ENCODE measurements at regions not wholly inside any gene's neighbourhood (a gene's known extent, or its start where the extent isn't known, plus 50 kb on each side); places are given as distances from the start of the nearest gene placed in this dataset.
A peak's percentile ranks its signal among the peaks of the same experiment; 100 is the strongest.
"Not testable (repeated sequence)": the region's sequence is repeated elsewhere in the genome, so short reads cannot be mapped to it uniquely, and the experiment has no call there.

DNA sequence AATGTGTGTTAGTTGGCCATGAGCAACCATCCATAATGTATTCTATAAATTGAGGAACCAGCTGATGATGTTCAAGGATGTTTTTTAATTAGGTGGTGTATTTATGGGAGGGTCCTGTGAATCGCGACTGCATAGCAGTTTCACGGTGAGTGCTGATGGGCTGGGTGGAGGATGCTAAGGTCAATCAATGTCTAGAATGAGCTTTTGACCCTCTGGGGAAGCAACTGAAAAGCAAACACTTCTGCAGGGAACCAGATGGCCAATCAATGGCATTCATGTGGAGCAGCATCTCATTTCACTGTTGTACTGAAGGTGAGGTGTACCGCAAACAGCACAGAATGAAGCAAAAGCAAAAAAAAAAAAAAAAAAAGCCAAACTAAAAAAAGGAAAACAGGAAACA lies 676.1 kb upstream of the TMEM132C start:
- no peak for DNase-seq

DNA sequence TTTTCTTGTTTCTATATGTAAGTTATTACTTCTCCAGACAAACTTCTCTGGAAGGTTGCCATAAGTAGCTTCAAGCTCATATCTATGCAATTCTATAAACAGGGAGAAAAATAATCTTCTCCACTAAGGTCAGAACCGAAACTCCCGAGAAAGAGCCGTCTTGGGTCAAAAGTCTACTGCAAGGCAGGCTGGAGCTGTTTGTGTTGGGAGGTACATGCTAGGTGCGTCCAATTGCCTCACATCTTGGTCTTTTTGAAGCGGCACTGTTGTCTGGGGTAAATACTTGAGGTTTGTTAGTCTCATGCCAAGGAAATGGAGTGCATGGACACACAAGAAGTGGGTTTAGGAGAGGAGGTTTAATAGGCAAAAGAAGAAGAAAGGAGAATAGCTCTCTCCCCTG lies 674.7 kb upstream of the TMEM132C start:
- DNase-seq, result no peak

DNA sequence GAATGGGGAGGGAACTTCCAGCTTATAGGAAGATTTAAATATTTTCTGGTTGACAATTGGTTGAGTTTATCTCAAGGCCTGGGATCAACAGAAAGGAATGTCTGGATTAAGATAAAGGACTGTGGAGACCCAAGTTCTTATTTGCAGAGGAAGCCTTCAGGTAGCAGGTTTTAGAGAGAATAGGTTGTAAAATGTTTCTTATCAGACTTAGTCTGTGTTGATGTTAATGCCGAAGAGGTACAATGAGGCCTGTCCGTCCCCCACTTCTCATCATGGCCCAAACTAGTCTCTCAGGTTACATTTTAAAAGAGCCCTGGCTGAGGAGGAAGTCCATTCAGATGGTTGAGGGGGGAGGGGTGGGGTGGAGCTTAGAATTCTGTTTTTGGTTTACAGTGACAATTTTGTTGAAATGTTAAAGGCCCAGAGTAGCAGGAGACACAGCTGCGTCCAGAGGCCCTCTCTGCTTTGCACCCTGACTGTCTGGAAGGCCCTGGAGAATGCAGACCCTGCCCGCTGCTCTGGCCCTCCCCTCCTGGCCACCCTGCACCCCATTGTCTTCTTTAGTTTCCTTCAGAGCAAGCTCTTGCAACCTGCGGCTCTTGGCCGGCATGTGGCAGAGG lies 672.5 kb upstream of the TMEM132C start:
- no peak for DNase-seq

DNA sequence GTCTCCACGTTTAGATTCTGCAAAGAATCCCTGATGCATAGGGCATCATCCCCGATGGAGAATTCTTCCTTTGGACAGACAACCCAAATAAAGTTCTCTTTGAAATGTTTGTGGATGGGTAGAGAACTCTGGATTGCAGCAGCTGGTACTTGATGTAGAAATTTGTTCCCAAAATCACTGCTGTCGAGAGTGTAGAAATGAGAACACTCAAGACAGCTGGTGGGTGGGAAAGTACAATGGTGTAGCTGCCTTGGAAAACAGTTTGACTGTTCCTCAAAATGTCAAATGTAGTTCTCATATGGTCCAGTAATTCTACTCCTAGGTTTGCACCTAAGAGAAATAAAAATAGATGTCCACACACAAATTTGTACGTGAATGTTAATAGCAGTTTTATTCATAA lies 671.5 kb upstream of the TMEM132C start:
- DNase-seq, result no peak

DNA sequence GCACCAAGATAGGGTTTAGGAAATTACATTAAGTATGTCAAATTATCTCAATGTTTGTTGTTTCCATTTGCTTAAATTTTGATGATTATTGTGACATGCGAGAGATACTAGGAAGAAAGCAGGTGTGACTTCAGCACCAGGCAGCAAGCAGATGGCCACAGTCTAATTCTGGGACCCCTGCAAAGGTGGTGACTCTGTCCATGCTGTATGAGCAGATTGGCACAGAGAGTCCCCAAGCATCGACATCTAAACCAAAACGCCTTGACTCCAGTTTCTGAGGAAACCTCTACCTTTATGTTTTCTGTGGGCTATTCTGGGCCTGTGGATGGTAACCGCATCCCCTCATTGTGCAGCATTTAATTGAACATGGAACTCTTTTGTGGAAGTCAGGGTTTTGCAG lies 670.1 kb upstream of the TMEM132C start:
- DNase-seq, result no peak

DNA sequence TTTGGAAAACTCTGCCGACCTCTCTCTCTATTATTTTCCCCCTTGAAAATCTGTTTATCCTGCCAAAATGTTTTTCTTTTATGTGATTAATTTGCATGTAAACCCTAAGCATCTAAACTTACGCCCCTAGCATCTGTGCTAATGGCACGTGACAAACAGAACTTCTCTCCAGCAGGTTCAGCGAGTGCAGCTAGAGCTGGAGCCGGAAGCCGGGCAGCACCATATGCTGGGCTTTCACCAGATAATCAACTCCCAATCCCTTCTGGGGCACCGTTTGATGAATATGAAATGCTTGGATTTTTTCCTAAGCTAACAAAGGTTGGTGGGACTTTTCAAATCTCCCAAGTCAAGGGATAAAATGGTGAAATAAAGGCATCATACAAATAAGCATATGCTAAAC lies 667.5 kb upstream of the TMEM132C start:
- no peak for DNase-seq

DNA sequence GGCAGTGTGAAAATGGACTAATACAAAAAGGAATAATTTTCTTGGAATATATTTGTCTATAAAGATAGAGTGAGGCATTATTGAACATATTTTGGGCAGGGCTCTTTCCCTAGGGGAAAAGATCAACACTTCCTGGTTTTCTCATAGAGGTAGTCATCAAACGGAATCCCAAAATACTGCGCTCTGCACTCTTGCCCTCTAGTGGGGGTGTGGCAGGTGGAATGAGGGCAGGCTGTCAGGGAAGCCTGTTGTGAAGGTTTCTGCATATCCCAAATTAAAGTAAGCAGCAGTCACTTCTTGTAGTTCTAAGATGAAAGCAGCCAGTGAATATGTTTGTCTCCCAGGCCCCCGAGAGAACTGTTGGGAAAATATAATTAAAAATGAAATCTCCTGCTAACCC lies 666.8 kb upstream of the TMEM132C start:
- no peak for DNase-seq

DNA sequence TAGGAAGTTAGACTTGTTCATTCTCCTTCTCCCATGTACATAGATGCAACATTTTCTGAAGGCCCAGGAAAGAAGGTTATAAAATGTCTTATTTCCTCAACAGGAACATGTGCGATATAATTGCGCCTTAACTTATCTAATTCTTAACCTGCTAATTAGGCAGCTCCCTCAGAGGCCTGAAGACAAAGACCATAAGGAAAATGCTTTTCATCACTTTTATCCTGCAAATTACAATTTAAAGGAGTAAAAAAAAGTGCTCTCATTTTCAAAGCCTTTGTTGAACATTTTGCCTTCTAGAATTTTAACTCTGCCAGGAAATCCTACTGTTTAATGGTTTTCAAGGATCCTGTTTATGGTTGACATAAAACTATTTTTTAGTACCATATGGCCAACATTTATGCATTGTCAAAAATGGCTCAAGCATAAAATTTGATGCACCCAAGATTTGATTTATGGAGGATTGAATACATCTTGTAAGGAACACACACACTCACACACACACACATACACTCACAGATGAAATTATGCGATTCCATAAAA lies 660.4 kb upstream of the TMEM132C start:
- DNase-seq, result no peak

DNA sequence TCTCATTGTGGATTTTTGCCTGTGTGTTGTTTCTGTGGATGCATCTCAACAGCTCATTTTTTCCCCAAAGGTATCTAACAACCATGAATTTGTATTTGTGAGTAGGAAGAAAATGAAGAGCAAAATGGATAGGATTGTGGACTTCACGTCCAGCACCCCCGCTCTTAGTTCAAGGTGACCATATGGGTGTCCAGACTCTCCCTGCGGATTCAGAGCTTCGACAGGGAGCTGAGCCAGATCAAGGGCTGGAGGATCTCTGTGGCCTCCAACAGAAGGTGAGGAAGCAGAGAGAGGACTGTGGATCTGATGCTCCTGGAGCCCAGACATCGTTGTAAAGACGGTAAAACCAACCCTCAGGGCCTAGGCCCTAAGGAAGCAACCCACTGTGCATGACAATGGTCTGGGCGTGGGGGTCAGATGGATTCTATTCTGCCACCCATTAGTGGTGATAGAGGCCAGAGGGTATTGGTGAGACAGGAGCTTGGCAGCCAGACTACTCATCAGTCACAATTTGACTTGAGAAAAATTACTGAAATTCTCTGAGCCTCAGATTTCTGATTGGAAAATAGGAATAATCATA lies 659.7 kb upstream of the TMEM132C start:
- DNase-seq, result no peak

DNA sequence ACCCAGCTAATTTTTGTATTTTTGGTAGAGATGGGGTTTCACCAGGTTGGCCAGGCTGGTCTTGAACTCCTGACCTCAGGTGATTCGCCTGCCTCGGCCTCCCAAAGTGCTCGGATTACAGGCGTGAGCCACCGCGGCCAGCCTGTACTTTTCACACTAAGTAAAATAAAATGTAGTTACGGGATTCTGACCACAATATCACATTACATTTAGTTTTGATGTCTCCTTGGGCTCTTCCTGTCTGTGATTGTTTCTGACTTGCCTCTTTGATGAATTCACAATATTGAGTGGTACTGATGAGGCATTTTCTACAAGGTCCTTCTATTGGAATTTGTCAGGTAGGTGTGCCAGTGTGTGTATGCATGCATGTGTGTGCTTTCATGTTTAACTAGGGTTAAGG lies 658.6 kb upstream of the TMEM132C start:
- DNase-seq, result not testable (repeated sequence)

DNA sequence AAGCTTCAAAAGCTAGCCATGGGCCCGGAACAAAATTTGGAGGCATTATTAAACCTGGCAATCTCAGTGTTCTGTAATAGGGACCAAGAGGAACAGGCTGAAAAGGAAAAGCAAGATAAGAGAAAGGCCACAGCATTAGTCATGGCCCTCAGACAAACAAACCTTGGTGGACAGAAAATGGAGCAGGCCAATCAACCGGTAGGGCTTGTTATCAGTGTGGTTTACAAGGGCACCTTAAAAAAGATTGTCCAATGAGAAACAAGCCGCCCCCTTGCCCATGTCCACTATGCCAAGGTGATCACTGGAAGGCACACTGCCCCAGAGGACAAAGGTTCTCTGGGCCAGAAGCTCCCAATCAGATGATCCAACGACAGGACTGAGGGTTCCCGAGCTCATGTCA lies 653.9 kb upstream of the TMEM132C start:
- DNase-seq, result no peak

DNA sequence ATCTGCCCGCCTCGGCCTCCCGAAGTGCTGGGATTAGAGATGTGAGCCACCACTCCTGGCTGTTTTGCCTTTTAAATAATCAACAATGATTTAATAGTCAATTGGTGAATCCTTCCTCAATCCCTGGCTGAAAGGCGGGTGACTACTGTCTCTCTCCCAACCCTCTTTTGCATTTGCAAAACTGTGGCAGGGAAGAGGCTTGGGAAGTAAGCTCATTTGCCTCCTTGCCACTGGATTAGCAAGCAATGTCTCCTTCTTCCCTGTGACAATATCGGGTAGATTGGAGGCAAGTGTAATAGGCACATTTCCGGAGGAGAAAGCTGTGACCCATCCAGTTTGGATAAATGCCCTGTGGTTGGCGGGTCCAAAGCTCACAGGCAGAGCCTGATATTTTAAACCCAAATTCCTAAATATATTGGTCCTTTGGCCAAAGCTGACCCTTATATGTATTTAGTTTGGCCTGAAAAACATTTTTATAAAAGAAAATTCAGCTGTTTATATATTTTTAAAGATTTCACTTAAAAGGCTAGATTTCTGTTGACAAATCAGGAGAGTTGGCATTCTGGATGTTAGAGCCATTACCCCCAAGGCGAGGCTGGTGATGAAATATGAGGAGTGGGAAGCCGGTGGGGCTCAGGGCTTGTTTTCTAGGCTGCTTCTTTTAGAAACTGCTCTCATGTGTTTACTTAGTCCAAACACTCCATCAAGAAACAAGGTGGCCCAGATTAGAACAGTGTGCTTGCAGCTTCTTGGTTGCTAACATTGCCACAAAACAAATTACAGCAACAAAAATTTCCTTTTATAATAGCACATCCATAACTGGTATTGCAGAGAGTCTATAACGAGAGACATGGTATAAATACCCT lies 646.9 kb upstream of the TMEM132C start:
- DNase-seq, result no peak

DNA sequence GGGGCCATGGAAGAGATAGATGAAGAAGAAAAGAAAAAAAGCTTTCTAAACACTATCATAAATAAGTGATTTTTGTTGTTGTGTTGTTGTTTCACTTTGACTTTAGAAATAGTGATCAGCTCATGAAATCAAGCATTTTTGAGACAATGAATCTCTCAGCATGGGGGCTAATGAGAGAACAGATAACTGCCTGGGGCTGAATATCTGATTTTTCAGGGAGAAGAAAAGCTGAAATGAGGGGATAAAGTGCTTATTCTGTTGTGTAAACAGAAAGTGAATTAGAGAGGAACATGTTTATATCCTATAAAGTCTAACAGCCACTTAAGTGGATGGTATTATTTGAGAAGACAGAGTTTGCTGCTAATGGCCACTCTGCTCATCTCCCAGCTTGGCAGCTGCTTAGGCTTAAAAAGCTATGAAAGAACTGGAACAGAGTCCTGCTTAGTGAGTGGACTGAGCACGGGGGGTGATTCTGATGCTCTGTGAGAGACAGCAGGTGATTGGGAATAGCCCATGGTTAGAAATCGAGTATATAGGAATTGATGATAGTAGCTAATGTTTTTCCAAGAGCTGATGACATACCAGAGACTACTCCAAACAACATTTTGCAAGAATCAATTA lies 646.1 kb upstream of the TMEM132C start:
- DNase-seq, result peak in 1 of 51 donors; percentile 11

DNA sequence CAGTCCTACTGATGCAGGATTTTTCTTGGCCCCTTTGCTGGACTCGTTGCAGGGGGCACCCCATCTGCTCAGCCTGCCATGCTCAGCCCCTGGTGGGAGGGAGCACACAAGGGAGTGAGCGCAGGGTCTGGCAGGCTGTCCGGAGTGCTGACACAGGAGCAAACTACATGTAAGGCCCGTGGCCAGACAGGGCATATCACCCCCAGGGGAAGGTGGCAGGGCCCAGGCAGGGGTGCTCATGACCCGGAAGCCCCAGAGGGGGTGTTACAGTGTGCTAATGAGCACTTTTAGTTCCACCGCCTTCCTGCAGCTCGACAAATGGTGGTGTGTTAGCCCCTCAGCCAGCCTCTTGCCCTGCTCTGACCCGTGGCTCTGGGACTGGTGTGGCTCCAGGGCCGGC lies 645.6 kb upstream of the TMEM132C start:
- no peak for DNase-seq

DNA sequence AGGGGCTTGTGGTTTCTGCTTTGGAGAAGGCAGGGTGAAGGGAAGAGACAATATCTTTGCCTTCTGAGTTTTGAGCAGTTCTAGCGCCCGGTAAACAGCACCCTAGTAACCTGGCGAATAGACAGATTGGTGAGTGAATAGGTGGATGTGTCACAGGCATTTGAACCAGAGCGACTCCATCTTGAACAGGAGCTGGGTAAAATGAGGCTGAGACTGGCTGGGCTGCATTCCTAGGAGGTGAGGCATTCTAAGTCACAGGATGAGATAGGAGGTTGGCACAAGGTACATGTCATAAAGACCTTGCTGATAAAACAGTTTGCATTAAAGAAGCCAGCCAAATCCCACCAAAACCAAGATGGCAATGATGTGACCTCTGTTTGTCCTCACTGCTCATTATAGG lies 643.6 kb upstream of the TMEM132C start:
- DNase-seq, result no peak

DNA sequence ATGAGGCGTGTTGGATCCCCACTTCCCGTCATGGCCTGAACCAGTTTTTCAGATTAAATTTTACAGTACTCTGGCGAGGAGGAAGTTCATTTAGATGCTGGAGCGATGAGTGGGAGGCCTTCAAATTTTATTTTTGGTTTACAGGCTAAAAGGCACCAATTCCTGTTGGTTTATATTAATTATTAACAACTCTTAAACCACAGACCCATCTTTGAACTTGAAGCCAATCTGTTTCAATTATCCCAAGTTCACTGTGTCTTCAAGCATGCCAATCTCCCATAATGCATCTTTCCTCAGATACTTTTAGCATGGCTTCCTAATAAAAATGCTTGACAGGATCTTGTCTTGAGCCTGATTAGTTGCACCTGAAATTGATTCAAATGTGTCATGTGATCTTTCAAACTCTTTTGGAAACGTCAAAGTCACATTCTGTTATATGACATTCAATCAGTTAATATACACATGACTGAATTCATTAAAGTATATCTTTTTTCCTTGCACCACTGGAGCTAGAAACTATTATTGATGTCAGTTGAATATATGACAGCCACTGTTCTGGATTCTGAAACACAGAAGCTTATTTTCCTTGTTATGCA lies 641.7 kb upstream of the TMEM132C start:
- no peak for DNase-seq

DNA sequence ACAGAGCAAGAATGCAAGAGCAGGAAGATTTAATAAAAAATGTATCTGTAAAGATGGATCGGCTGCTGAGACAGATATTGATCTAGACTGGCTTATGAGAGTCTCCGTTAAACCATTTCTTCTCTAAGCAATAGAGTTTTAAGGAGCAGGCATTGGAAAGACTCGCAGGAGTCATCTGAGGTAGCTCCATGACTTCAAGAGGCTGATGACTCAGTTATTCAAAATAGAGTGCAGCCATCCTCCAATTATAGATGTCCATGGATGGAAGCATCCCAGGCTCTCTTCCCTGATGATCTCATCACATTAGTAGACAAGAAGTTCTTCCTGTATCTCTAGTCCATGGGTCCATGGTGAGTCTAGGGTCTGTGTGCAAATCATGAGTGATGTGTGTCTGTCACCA lies 638.3 kb upstream of the TMEM132C start:
- peak in 1 of 51 donors; percentile 28 for DNase-seq

DNA sequence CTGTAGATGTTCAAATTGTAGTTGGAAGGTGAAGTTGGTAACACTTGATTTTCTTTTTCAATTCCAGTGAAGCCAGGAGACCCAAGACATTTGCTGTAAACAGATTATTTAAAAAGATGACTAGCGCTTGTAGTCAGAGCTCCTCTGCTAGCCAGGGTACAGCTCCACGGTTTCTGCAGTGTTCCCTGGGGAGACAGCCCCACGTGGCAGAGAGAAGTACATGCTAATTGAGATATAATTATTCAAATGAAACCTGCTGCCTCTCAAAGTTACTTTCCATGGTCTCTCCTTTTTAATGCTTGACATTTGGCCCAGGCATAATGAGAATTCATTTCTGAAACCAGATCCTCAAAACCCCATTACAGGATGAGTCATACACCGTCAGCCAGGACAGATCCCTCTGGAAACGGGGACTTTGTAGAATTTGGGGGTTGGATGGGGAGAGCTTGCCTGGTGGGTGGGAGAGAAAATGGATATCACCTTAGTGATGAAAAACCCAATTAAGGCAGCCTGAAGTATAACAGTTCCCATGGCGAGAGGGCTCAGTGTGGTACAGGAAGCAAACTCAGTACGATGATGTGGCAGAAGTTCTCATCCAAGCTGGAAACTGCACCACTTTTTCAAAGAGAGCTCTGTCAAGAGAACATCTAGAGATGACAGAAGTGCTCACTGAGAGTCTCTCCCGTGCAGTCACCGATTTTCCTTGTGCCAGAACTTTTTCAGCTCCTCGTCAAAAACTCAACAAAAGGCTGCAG lies 637.7 kb upstream of the TMEM132C start:
- peak in 3 of 51 donors; percentile 1 to 24 (median 2) for DNase-seq

DNA sequence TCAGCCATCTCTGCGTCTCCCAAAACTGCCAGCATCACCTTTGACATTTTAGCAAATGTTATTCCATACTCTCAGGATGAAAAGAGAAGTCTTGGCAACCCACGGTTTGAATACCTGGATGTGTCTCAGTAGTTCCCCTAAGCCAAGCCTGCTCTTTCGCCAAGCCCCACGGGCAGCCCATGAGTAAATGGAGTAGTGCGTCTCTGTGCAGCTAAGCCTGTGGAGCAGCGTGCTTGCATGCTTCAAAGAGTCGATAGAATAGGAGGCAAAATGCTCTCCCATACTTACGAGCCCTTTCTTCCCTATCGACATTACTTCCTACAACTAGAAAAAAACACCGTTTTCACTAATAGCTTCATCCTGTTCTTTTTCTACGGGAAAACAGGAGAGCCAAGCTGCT lies 634.5 kb upstream of the TMEM132C start:
- DNase-seq, result no peak

DNA sequence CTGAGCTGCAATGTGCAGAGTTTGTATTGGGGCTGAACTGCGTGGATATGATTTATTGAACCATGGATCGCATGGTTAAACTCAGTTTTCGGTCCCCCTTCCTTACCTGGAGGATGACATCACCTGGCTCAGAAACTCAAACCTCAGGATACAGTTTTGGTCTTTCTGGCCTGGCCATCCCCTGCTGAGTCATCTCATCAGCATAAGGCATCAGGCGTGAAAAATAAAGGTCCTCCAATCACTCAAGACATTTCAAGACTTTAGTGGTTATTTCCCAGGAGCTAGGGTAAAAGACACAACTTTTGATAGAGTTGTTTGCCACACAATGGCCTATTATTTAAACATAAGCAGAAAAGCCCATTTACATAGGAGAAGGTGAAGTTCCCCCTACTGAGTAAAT lies 631.1 kb upstream of the TMEM132C start:
- no peak for DNase-seq

DNA sequence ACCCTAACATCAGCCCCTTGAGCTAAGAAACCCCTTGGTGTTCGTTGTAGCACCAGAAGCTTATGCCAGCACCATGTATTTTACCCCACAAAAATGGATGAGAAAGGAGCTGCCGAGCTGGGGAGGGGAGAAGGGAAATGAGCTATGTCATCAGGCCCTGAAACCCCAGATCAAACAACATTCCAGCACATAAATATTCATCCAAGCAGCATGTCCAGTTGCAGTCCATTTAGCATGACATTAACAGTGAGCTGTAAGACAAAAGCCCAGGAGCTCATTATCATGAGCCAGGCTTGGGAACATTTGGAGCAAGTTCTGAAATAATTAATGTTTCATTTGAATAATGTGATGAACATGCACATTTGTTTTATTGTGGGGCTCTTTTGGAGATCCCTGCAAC lies 630.1 kb upstream of the TMEM132C start:
- no peak for DNase-seq

Measured in hypothalamus (tissue), 51 donors.